ENCODE measurements at regions not wholly inside any gene's neighbourhood (a gene's known extent, or its start where the extent isn't known, plus 50 kb on each side); places are given as distances from the start of the nearest gene placed in this dataset.

- TF ChIP-seq EP300 (IDR thresholded peaks at IDR 0.05) = no peak
- no peak for TF ChIP-seq CTCF (IDR thresholded peaks at IDR 0.05)
- no peak for TF ChIP-seq POLR2AphosphoS5 (IDR thresholded peaks at IDR 0.05)
- TF ChIP-seq POLR2A (IDR thresholded peaks at IDR 0.05) = no peak
- no peaks in the 10 kb centered on the region for H3K27me3 ChIP-seq
- no peaks in the 10 kb centered on the region for H3K9me3 ChIP-seq
- no peak overlapping the region for H3K27ac ChIP-seq
- H3K4me1 ChIP-seq = no peaks in the 10 kb centered on the region
- no peak for DNase-seq
- no peaks in the 10 kb centered on the region for H3K36me3 ChIP-seq
- intact Hi-C loops (cut with DNase I) = no loop called here
- H3K4me3 ChIP-seq = no peak overlapping the region
- WGBS, 2 donors = 43 to 45% methylated on average over 1 of the region's 1 CpG
Observed at GRCh38 chrX:42127563-42127962, 204.2 kb upstream of the CASK start.

DNA sequence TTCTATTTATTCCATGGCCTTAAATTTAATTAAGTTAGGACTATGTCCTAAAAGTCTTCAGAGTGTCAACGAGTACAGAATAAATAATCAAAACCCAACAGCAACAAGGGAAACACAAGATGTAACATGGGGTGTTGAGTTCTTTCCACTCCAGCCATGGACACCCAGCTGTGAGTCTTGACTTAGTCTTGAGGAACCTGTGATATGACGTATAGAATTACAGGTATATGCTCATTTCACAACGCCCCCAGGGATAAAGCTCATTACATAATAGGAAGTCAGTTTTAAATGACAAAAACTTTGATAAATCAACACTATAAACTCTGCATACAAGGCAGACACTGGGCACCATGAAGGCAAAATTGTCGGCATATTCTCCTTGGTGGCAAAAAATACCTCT is 200.0 kb upstream of the CASK start:
- WGBS, 2 donors = 91 to 92% methylated on average over 4 of the region's 4 CpGs
- no peaks in the 10 kb centered on the region for H3K27me3 ChIP-seq
- intact Hi-C loops (cut with DNase I) = no loop called here

DNA sequence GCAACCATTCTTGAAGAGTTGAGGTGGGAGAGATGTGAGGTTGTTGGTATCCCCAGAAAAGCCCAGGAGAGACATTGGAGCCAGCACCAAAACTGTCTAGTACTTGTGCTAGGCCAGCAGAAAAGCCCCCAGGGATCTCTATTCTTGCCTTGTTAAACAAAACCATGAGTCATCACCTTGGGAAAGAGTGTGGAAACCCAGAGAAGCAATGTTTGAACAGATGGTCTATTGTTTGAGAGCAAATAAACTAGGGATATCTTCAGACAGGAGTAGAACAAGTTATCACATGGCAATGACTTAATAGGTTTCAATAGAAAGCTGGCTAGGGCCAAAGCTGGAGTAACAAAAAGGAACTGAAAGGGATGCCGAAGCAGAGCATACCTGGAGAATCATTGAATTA is 195.7 kb upstream of the CASK start:
- no peak overlapping the region for H3K27ac ChIP-seq
- H3K4me1 ChIP-seq = no peaks in the 10 kb centered on the region
- no peak overlapping the region for H3K4me3 ChIP-seq
- intact Hi-C loops (cut with DNase I) = no loop called here
- H3K9me3 ChIP-seq = no peaks in the 10 kb centered on the region
- TF ChIP-seq EP300 (IDR thresholded peaks at IDR 0.05) (no peak), CTCF (IDR thresholded peaks at IDR 0.05) (no peak), POLR2AphosphoS5 (IDR thresholded peaks at IDR 0.05) (no peak), POLR2A (IDR thresholded peaks at IDR 0.05) (no peak)
- WGBS, 2 donors = 62 to 100% methylated on average over 1 of the region's 1 CpG
- H3K27me3 ChIP-seq = no peaks in the 10 kb centered on the region
- DNase-seq = no peak
- no peaks in the 10 kb centered on the region for H3K36me3 ChIP-seq

More for the DNA sequence above, 200.0 kb upstream of the CASK start:
- Histone ChIP-seq H3K36me3 (no peaks in the 10 kb centered on the region), H3K4me1 (no peaks in the 10 kb centered on the region), H3K4me3 (no peak overlapping the region), H3K27ac (no peak overlapping the region), H3K9me3 (no peaks in the 10 kb centered on the region)
- TF ChIP-seq CTCF (IDR thresholded peaks at IDR 0.05) (no peak), EP300 (IDR thresholded peaks at IDR 0.05) (no peak), POLR2AphosphoS5 (IDR thresholded peaks at IDR 0.05) (no peak), POLR2A (IDR thresholded peaks at IDR 0.05) (no peak)
- DNase-seq = no peak

GRCh38 chrX:42117318-42117717 is 194.0 kb upstream of the CASK start:
- Histone ChIP-seq H3K4me3 (no peak overlapping the region), H3K9me3 (no peaks in the 10 kb centered on the region), H3K4me1 (no peaks in the 10 kb centered on the region), H3K36me3 (no peaks in the 10 kb centered on the region), H3K27ac (no peak overlapping the region), H3K27me3 (no peaks in the 10 kb centered on the region)
- DNase-seq = no peak
- TF ChIP-seq CTCF (IDR thresholded peaks at IDR 0.05) (no peak), POLR2AphosphoS5 (IDR thresholded peaks at IDR 0.05) (no peak), POLR2A (IDR thresholded peaks at IDR 0.05) (no peak), EP300 (IDR thresholded peaks at IDR 0.05) (no peak)
- intact Hi-C loops (cut with DNase I) = no loop called here
- 78 to 84% methylated on average over 2 of the region's 2 CpGs for WGBS, 2 donors

DNA sequence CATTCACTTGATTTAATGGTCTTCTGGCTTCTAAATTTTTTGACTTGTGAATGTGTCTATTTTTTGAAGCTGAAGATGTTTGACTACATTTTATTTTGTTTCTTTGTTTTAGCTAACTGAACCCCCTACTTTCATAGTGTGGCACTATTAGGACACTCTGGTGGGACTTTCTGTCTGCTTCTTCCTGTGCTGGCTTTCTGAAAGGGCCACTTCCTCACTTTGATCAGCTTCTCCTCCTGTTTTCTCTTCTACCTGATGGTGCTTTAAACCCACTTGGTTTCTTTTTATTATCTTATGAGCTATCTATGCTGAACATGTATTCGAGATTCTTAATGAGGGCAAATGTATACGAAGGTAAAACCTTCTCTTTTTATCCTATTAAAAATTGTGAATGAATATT is 186.1 kb upstream of the CASK start:
- WGBS, 2 donors = 77 to 87% methylated on average over 2 of the region's 2 CpGs
- intact Hi-C loops (cut with DNase I) = no loop called here

More for the DNA sequence above, 186.1 kb upstream of the CASK start:
- no peak for TF ChIP-seq EP300 (IDR thresholded peaks at IDR 0.05)
- no peak for TF ChIP-seq POLR2AphosphoS5 (IDR thresholded peaks at IDR 0.05)
- no peak for TF ChIP-seq POLR2A (IDR thresholded peaks at IDR 0.05)
- TF ChIP-seq CTCF (IDR thresholded peaks at IDR 0.05) = no peak
- DNase-seq = no peak
- no peaks in the 10 kb centered on the region for H3K4me1 ChIP-seq
- no peak overlapping the region for H3K4me3 ChIP-seq
- no peaks in the 10 kb centered on the region for H3K27me3 ChIP-seq
- no peak overlapping the region for H3K27ac ChIP-seq
- no peaks in the 10 kb centered on the region for H3K9me3 ChIP-seq
- H3K36me3 ChIP-seq = no peaks in the 10 kb centered on the region

Measured in sigmoid colon (tissue), 6 donors.